NCI-H2081 treated with DMSO at 0.1 percent for 48 hours (cell line): ENCODE measurements at regions not wholly inside any gene's neighbourhood (a gene's known extent, or its start where the extent isn't known, plus 50 kb on each side); places are given as distances from the start of the nearest gene placed in this dataset.

ENCODE experiments used
- DNase-seq: peaks from one replicate; lab custom pipeline; 2025; lab: John Stamatoyannopoulos, UW

DNA sequence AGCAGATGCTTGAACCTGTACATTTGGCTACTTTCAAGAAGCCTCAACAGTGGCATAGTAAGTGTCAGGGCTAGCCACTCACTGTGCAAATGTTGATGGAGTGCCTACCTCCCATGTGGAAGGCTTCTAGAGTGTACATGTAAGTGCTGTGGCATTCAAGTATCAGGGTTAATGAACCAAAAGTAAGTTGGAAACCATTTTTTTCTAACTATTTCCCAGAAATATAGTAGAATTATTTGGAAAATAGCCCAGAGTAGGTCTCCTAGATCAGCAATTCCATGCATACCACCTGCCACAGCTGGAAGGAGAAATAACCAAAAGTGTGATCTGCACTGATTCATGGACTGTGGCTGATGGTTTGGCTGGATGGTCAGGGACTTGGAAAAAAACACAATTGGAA lies 53.3 kb downstream of the FOXD1 start:
- no peak for DNase-seq

DNA sequence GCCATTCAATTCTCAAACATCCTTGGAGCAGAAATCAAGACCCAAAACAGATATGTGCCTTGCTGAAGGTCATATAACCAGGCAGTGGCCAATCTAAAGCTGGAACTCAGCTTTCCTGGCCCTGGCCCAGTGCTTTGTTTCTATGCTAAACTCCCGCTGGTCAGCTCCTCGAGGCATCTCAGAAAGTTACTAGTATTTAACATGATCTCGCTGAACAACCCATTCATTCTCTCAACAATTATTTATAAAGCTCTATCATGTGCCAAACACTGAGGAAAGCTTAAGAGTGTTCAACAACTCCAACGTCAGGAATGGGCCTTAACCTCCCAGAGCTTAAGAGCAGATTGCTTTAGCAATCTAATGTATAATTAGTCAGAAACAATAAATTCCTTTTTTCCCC lies 54.0 kb downstream of the FOXD1 start:
- no peak for DNase-seq

DNA sequence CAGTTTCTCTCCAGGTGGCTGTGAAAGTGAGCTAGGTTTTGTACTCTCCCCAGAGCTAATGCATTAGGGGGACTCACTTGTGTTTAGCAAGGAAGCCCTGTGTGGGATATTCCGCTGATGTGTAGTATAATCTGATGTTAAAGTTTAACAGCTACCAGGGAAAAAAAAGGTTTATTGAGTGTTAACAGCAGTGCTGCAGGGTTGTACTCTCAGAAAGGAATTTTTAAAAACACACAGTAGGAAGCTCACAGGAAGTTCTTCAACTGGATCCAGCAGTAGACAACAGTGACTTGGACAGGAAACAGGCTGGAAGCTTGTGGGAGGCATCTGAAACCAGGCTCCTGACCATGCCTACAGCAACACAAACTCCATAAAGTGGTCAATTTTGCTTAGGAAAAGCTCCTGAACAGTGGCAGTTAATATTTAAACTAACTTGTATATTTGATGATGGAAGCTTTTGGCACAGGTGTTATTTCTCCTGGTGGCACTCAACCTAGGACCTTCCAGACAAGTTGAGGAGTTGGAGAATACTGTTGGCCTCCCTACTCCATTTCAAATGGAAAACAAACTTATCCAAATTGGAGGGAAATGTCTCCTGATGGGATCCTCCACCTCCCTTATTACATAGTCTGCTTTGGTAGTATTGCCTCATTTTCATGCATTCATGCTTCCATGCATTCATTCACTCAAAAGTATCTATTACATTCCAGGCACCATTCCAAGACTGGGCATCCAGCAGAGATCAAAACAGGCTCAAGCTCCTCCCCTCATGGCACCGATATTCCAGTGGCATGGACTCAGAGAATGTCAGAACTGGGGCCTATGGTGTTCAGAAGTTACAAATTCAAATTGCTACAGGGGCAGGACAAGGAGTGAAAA lies 54.7 kb downstream of the FOXD1 start:
- no peak for DNase-seq

DNA sequence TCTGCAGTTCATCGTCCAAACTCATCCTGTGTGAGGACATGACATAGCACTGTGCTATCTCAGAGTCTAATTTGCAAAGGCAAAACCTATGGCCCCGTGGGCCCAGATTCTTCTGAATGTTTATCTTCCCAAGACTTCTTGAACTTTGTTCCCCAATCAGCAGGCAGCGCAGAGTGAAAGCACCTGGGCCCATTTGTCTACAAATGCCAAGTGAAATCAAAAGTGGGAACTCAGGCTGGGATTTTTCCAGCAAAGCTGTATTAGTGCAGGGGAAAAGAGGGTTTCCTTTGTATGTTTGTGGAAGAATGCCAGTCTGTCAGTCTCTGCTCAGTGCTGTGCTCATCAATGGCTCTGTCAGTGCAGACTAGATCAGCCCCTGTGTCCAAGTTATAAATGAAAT lies 55.8 kb downstream of the FOXD1 start:
- no peak for DNase-seq

DNA sequence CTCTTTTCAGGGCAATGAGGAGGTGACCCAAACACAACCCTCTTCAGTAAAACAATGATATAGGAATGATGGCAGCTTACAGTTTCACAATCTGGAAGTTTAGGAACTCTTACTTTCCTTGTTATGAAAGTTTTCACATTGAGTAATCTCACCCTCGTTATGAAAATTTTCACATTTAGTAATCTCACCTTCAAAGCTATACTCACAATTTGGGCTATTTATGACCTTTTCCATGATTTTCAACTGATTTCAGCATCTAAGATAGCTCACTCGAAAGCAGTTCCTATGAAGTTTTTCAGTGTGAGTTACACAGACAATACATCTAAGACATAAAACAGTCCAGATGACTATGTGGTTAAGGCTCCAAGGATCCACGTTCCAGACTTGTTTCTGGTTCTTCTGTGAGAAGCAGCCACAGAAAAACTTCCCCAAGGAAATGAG lies 57.1 kb downstream of the FOXD1 start:
- DNase-seq, result no peak

DNA sequence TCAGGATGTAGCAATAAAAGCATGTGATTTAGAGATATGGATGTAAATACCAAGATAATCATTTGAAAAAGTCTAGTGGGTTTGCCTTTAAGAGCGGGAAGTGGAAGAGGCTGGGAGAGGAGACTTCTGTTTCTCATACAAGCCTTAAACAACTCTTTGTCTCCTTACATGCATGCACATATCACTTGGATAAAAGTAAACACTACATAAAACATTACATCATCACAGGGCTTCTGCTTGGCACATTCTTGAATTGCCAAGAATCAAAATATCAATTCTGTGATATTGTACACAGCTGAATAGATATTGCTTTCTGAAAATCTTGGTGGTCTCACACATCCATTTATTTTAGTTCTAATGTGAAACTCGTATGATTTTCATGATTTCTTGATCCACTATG lies 57.6 kb downstream of the FOXD1 start:
- DNase-seq, result no peak

DNA sequence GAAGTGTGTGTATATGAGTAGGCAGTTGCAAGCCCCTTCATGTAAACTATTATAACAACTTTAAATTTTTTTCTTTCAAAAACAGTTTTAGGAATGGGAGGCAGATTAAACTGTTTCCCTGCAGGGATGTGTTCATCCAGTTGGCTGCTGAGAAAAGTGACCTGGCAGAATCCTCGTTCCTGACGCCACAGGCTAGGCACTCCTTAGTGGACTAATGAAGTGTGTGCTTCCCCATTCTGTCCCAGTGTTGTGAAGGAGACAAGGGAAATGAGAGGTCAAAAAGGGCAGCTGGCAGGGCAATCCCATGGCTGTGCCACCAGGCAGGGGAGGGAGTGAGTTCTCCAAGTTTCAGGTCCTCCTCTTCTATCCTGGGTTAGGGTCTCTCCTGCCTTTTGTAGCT lies 59.8 kb downstream of the FOXD1 start:
- DNase-seq, result no peak

DNA sequence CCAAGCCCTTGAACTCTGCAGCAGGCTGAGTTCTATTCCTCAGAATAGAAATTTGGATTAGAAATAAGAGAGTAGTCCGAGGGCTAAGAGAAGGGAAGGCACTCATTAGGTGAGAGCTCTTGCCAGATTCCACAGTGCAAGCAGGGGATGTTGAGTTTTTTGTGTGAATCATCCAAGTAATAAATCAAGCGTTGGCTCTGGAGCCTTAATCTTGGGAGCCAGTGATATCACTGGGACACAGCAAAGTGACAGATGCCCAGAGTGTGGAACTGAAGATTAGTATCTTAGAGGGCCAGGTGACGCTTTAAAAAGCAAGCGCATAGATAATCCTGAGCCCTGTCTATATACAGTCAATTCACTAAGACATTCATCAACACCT lies 60.3 kb downstream of the FOXD1 start:
- DNase-seq, result no peak

DNA sequence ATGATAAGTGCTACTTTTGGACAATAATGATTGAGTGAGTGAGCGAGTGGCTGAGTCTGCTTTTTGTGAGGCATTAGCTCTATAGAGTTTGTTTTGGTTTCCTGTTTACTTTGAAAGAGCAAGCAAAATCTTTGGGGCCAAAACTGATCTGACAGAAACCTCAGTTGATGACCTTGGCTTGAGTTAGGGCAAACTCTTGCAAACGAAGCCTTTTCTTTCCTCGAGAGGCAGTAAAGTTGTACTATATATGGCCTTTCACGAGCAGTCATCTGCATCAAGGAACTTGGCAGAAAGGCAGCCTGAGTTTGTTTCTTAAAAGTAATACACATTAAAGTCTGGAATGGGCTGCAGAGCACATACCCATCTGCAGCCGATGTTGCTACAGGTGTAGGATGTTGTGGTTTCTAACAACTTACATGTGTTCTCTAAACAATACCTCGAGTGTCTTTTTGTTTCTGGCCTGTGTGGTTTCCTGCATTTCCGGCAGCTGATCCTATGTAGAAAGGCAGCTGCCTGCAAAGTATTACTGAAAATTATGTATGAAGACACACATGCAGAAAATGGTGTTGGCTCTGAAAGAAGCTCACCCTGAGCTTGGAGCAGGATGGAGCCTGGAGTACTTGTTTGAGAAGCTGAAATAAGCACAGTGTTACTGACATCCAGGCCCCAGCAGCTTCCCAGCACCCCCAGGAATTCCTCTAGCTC lies 60.8 kb downstream of the FOXD1 start:
- DNase-seq, result no peak

DNA sequence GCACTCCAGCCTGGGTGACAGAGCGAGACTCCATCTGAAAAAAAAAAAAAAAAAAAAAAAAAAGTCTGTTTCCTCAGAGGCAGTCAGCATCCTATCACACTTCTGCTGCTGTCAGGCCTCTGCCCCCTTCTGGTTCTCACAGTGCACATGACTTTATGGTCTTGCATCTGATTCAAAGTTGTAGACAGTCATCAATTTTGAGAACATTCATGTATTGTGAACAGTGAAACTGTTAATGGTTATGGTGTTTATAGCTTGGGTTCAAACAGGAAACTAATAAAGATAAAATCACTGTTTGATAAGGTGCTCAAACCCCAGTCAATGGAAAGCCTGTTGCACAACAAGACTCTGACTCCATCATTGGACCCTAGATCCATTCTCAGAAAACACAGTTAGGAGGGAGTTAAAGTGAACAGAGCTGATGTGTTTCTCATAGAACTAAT lies 61.4 kb downstream of the FOXD1 start:
- DNase-seq, result no peak

DNA sequence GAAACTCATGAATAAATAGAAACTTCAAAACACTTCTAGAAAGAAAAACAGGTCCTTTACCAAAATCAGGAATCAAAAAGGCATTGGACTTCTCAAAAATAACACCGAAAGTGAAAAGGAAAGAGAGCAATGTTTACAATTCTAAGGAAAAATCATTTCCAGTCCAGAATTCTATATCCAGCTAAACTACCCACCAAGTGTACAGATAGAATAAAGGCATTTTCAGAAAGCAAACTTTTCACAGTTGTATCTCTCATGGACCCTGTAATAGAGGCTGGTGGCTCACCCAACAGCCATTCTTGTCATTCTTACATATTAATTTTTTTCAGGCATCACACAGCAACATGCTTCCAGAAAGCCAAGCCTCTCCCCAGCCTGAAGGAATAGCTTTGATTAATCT lies 63.7 kb downstream of the FOXD1 start:
- DNase-seq, result no peak

DNA sequence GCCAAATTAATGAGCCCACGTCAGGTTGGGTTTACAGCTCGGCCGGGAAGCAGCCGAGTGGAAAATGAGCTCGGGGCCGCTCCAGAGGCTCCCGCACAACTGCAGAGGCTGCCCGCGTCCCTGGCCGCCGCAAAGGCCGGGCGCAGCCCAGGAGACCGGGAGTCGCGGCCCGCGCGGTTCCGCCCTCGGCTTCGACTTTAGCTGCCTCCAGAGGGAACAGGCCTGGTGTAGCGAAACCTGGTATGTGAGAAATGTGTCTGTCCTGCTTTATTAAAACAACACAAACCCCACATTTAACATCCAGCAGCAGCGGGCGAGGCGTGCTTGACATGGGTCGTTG lies 66.2 kb downstream of the FOXD1 start:
- no peak for DNase-seq

DNA sequence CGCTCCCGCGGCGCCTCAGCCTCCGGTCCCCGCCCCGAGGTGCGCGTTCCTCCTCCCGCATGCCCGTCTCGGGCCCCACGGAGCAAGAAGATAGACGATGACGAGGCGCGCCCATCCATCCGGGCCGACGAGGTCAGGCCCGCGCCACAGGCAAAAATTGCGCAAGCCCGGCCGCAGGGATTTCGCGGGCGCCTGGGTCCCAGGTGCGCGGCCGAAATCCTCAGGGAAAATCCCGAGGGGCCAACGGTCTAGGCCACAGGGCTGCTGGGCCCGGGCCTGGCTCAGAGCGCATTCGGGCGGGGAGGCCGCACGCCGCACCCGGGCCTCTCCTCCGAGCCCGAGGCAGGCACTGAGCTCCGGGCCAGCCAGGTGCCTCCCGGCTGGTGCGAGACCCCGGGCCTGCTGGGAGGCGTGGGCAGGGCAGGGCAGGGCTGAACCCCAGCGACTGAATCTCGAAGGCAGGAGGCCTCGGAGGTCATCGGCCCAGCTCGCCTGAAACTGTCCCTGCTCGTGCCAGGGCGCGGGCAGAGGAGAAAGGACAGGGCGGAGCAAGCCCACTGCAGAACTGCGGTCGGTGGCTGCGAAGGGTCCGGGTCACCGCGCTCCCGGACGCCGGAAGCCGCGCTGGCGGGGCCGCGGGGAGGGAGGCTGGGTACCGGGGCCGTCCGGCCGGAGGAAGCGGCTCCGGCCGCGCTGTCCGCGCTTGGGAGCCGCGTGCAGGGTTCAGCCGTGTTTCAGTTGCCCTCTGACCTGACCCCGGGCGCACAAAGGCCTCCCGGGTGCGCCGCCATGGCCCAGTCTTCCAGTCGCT lies 66.8 kb downstream of the FOXD1 start:
- DNase-seq, result no peak

DNA sequence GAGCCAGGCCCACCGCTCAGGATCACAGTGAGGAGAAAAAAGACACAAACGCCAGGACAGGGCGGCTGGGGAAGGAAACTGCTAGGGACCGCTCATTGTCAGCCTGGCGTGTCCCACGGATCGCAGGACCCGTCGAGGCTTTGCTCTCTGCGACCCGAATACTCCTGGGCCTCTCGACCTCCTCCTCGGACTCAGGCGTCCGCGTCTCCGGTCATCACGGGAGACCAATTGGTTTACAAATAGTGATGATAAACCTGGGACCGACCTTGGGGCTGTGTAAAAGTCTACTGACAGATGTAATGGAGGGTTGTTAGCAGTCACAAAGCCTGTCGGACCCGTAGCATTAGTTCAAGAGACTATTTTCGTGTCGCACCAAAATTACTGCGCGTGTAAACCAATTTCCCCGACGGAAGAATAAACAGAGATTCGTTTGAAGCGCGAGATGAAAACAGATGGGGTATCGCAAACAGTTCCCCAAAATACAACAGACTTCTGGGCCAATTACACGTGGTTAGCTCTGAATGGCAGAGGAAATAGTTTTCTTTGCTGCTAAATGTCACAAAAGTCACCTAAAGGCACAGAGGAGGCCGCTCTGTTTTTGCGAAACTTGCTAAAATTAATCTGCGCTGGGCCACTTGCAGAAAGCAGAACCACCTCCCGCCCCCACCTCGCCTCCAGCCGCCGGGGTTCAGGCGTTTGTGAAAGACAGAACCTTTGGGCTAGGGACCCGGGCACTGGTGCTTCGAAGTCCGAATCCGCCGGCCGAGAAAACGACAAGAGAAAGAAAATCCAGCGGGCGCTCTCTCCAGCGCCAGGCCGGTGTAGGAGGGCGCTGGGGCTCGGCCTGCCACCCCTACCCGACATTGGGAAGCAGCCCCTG lies 67.6 kb downstream of the FOXD1 start:
- DNase-seq, result no peak

DNA sequence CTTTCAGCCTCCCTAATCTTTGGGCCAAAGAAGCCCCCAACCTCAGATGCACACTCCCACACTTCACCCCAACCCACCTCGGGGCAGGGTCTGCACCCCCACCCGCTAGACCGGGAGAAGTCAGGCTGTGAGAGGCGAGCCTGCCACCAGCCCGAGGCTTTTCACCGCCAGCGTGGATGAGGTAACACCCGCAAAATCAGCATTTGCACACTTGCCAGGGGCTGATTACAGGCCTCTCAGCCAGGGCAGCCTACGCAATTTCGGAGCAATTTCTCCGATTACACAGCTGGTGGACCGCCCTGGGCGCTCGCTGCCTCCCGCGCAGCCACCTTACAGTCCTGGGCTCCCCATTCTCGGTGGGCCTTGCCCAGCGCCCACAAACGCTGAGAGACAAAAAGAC lies 68.5 kb downstream of the FOXD1 start:
- no peak for DNase-seq

DNA sequence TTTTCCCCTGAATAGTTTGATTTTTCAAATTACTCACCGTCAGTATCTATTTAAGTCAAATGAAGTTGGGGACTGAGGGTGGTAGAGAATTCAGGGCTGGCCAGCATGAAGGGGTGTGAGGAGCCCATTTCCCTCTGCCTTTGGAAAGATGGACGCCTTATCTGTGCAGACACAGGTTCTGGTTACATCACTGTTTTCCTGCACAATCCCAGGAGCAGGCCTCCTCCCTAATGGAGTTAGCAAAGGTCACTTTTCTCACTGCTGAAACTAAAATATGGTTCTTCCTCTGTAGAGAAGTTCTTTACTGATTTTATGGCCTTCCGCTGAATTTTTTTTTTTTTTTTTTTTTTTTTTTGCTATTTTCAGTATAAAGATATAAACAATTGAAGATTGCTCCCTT lies 69.1 kb downstream of the FOXD1 start:
- DNase-seq, result no peak

DNA sequence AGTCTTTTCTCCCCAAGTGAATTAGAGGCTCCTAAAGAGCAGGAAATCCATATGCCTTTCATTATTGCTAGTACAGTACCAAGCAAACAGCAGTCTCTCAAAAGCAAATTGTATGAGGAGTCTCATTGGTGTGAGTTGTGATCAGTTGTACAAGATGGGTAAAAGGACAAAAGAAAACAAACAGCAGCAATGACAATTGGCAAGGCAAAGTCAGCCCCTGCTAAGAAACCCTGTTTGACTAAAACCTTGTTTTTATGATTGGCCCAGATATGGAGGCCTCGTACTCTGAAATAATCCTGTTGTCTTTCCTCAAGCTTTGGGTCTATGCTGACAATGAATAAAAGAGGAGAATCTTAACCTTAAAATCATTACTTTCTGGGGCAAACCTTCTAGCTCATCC lies 69.8 kb downstream of the FOXD1 start:
- no peak for DNase-seq

DNA sequence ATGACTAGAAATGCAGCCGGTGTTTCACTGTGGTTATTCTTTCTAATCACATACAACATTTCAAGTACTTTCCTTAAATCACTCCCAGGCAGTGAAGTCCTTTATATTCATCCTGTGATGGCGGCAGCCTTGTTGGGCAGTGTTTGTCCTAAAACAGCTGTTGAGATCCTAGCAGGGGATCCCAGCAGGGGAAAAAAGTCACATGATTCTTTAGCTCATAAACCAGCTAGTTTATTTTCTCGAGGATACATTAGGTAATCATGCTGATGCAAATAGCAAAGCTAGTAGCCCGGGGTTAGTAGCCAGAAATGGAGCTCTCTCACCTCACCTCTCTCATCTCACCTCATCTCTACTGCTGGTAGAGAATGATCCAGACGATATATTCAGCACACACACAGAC lies 70.5 kb downstream of the FOXD1 start:
- DNase-seq, result no peak

DNA sequence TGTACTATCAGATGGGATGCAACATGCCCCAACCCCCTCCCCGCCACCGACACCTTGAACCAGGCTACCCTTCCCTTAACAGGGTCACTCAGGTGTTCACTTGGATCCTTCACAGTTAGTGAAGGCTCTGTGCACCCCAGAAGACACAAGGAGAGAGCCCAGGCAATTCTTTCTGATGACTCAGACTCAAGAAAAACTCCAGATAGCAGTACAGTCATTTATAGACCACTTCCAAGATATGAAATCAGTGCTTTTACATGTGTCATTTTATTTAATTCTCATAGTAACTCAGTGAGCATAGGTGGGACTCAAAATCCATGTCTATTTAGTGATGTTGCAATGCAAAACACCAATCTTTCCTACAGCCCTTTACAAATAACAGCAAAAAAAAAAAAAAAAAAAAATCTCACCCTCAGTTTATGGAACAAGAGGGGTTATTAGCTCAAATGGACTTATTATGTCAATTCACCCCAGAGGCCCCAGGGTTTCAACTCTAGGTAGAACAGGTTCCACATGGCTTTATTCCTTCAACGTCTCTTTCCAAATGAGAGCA lies 71.9 kb downstream of the FOXD1 start:
- no peak for DNase-seq

DNA sequence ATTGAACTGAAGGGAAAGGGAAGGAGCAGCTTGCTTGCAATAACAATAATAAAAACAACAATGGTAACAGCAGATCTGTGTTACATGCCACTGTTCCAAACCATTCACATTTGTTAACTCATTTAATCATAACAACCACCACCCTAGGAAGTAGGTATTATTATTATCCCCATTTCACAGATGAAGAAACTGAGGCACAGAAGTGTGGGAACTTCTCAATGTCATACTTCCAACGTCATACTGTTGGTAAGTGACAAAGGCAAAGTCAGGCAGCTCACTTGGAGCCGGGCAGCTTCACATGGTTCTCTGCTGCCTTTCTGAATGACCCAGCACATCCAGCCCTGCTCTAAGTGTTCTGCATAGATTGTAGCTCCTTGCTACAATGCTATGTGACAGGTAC lies 72.6 kb downstream of the FOXD1 start:
- DNase-seq, result no peak

DNA sequence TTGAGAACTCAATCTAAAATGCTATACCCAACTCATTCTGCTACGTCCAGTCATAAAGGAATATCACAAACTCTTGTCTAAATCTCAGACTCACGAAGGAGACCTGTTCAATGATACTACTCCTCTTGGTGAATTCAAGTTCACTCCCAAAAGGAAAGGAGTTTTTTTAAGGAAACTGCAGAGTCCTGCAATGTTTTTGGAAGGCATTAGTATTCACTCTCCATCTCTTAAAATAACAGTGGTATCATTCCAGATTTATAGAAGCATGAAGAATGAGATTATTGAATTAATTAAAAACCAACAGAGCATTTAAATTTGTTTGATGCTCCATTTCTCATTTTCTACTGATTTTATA lies 73.4 kb downstream of the FOXD1 start:
- no peak for DNase-seq
